ENCODE measurements at regions not wholly inside any gene's neighbourhood (a gene's known extent, or its start where the extent isn't known, plus 50 kb on each side); places are given as distances from the start of the nearest gene placed in this dataset.

DNA sequence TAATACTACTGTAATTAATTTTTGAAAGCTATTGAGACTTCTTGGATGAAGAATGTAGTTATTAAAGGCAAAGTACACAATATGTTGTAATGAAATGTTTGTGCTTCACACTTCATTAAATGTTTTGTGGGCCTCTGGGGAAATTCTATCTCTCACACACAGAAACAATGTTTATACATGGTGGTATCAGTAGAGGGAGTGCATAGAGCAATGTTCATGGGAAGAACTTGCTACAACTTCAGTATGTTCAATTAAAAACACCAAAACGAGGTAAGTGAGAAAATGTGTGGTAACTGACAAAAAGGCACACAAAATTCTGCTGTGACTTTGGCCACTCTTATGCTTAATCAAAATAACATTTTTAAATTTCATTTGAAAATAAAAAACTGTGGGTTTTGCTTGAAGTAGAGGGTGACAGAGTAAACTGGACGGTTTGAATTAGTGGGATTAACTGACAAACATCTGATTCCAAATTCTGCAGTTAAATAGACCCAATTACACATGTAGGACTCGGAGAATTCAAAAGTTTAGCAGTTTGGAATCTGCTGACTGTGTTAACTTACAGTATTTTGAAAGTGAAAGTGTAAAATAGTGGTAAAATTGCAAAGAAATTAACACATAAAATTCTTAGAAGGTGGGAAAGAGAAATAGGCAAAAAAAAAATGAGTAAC lies 111.4 kb upstream of the TTC29 start:
- TF ChIP-seq, protein P1, sequence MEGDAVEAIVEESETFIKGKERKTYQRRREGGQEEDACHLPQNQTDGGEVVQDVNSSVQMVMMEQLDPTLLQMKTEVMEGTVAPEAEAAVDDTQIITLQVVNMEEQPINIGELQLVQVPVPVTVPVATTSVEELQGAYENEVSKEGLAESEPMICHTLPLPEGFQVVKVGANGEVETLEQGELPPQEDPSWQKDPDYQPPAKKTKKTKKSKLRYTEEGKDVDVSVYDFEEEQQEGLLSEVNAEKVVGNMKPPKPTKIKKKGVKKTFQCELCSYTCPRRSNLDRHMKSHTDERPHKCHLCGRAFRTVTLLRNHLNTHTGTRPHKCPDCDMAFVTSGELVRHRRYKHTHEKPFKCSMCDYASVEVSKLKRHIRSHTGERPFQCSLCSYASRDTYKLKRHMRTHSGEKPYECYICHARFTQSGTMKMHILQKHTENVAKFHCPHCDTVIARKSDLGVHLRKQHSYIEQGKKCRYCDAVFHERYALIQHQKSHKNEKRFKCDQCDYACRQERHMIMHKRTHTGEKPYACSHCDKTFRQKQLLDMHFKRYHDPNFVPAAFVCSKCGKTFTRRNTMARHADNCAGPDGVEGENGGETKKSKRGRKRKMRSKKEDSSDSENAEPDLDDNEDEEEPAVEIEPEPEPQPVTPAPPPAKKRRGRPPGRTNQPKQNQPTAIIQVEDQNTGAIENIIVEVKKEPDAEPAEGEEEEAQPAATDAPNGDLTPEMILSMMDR (IDR thresholded peaks at IDR 0.05): no peak
- no peak for TF ChIP-seq SP1 (CRISPR knock-in tag; conservative IDR thresholded peaks at IDR 0.05)
- no peak for TF ChIP-seq CREM (CRISPR knock-in tag; IDR thresholded peaks at IDR 0.05)
- no peak for TF ChIP-seq ETV6 (CRISPR knock-in tag; IDR thresholded peaks at IDR 0.05)
- TF ChIP-seq, protein P2, sequence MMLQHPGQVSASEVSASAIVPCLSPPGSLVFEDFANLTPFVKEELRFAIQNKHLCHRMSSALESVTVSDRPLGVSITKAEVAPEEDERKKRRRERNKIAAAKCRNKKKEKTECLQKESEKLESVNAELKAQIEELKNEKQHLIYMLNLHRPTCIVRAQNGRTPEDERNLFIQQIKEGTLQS (CRISPR knock-in tag; conservative IDR thresholded peaks at IDR 0.05): no peak
- TF ChIP-seq, protein P3, sequence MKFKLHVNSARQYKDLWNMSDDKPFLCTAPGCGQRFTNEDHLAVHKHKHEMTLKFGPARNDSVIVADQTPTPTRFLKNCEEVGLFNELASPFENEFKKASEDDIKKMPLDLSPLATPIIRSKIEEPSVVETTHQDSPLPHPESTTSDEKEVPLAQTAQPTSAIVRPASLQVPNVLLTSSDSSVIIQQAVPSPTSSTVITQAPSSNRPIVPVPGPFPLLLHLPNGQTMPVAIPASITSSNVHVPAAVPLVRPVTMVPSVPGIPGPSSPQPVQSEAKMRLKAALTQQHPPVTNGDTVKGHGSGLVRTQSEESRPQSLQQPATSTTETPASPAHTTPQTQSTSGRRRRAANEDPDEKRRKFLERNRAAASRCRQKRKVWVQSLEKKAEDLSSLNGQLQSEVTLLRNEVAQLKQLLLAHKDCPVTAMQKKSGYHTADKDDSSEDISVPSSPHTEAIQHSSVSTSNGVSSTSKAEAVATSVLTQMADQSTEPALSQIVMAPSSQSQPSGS (CRISPR knock-in tag; IDR thresholded peaks at IDR 0.05; ENCODE audit: borderline replicate concordance, low read depth): no peak

Measured in WTC11 (cell line).